ENCODE measurements at regions not wholly inside any gene's neighbourhood (a gene's known extent, or its start where the extent isn't known, plus 50 kb on each side); places are given as distances from the start of the nearest gene placed in this dataset.

DNA sequence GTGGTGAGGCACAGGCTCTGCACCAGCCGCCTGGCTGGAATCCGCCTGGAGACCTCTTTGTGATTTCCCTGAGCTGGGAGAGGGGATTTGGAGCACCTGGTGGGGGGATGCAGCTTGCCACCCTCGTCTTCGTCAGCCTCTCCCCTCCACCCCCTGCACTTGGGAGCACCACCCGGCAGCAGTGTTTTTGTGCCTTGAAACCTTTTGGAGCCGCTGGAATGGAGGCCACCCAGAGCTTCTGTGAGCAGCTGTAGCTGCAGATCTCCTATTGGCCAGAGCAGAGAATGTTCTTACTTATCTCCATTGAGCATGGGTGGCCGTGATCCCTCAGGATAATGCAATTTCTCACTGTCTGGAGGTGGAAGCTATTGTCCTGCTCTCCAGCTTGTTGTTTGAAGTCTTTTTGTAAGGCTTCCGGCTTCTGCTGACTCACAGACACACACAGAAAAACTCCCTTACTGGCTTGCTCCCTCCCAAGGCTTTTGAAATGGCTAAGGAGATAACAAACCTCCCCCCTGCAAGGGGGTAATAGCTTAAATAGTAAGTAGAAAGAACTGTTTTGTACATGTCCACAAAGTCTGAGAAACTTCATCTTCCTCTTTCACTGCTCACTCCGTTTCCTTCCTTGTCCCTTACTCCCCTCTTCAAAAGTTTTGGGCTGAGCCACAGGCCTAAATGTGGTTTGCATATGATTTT is 271.2 kb downstream of the PRL start:
- no peak for DNase-seq

DNA sequence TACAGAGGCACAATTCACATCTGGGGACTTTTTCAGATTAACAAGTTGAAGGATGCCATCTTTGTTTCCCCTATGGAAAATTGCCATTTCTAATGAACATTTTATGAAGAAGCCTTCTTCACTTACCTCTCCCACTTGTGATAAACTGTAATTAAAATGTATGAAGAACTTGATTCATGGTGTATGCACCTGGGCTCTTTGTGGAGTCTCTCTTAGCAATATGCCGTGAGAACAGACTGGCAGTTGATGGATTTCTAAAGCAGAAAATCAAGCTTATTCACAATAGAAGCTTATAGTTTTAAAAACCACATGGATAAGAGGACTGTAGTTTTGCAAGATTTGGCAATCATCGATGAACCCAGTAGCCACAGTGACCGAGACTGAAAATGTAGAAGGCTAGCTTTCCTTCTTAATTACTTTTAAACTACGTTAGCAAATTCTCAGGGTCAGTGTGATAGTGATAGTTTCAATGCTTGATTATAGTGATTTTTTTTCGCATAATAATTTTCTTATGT is 270.6 kb downstream of the PRL start:
- no peak for DNase-seq

DNA sequence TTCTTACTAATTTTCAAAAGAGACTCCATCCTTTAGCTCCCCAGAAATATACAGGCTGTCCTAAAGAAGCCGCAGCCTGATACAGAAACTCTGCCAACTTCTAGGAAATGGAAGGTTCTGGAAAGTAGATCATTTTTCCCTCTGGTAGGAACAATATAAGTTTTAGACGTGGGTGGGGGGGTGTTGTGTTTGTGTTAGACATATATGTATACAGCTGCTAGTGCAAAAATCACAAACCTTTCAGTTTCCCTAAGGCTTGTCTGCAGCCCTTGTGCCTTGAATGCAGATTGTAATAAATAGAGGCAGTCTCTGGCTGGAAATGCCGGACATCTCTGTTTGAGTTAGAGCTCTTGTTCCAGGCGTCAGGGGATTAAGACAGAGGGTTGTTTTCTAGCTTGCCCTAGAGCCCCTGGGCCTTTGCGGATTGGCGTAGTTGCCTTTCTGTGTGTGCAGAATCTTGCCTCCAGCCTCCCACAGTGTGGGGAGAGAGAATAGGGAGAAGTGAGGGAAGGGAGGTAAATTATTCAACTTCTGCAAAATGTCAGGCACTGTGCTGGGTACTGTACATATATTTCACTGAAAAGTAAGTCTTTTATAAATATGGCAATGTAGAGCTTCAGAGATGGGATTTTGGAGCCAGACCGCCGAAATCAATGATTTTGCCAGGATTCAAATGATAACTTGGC is 269.7 kb downstream of the PRL start:
- DNase-seq, result no peak

DNA sequence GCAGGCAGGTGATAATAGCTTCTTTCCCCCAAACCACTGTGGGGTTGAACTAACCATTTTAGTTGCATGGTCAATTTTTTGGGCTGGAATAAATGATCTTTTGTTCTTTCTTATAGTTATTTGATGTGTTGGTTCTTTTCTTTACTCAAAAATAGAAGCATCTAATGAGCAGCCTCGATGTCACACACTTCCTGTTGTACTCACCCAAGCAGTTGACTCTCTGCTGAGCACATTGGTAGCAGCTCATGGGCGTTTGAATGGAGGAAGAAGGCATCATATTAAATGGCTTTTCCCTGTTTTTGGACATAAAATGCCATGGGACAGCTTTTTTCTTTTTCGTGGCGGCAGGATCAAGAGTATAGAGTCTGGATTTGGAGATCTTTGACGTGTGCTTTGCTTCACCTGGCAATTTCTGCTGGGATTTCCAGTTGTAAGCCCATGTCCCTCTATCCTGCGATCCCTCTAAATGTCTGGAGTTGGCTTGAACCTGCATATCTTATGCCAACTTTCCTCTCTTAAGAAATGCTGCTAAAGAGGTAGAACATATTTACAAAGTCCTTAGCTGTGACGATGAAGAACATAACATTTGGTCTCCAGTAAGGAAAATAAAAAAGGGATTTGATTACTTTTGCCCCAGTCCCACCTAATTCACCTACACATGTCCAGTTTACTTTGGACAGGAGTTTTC is 268.3 kb downstream of the PRL start:
- no peak for DNase-seq

DNA sequence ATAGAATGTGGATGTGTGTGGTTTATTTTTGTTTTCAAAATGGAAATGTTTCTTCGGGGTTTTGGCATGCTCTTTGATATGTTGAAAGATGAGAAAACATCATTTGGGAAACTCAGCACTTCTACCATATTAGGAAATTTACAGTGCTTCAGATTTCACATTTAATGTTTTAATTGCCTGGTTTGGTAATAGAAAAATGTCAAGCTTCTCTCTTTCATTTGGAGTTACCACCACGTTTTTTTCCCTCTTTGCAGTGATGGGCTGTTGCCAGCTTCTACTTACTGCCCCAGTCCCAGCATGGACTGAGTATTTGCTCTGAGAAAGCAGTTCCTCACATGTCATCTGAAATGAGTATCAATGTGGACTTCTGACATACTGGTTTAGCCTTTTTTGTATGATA is 267.7 kb downstream of the PRL start:
- DNase-seq, result no peak

DNA sequence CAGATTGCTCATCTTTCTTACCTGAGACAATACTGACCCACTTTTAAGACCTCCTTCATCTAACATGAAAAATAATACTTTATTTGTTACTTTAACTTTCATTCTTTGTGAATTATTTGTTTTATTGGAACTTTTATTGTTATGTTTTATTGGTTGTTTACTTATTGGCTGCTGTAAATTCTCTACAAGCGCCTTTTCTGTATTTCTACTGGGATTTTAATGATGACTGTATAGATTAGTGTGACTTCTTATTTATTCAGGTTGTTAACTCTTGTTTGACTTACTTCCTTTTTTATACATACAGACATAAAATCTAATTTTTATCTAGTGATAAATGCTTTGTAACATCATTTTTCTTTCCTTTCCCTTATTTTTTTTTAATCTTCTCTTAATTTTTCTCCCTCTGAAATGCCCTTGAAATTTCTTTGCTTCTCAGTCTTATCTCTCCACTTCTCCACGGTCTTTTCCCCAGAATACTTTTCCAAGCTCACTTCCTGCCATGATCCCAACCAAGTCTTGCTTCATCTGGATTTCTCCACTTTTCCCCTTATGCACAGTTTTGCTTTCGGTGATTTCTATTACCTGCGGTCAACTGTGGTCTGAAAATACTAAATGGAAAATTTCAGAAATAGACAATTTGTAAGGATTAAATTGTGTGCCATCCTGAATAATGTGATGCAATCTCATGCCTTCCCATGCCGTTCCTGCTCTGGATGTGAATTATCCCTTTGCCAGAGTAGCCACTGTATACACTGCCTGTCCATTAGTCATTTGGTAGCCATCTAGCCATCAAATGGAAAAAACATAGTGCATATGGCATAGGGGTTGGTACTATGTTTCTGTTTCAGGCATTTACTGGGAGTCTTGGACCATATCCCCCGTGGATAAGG is 265.9 kb downstream of the PRL start:
- DNase-seq, result no peak

DNA sequence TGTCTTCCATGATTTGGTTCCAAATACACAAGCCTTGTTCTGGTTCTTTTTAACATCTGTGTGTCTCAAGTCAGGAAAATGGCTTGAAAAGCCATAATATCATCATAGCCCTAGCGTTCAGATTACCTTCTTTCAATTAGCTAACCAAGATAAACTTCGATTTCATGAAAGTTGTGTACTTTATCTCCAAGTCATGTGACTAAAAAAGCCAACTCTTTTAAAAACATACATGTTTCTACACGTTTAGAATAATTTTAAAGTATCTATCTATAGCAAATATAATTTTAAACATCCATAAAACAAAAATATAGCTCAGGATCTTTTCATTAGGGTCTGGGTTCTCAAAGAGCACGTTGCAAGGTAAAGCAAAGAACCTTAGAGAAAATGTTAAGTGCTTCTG is 261.1 kb downstream of the PRL start:
- DNase-seq, result no peak

DNA sequence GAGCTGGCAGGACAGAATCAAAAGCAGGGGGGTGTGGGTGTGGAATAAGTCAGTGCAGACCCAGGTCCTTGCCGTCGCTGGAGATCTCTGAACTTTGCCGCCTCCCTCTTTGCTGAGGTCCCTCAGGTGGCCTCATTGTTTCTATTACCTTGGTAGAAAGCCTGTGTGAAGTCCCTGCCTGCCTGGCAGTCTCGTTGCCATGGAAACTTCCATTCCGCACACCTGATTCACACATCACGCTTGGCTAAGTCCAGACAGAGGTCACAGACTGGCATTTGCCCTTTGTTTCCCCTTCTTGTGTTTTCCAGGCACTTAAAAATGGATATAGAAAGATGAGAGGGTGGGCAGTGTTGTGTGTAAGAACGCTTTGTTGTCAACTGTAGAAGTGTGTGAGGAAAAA is 260.6 kb downstream of the PRL start:
- peak; percentile 91 for DNase-seq

DNA sequence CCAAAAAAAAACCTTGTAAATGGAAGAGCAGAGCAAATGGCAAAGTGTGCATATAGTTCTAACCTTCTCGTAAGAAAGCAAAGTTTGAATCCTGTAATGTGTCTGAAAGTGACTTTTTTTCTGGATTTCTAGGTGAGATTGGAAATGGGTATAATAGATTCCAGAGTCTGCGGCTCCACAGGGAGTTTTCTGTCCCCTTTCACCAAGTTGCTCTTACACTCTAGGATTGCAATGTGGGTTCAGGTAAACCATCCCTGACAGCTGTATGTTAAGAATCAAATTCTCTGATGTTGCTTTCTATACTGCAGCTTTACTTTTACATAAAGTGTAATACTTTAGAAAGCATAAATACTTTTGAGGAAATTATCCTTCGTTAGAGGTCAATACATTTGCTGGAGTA is 260.1 kb downstream of the PRL start:
- no peak for DNase-seq

DNA sequence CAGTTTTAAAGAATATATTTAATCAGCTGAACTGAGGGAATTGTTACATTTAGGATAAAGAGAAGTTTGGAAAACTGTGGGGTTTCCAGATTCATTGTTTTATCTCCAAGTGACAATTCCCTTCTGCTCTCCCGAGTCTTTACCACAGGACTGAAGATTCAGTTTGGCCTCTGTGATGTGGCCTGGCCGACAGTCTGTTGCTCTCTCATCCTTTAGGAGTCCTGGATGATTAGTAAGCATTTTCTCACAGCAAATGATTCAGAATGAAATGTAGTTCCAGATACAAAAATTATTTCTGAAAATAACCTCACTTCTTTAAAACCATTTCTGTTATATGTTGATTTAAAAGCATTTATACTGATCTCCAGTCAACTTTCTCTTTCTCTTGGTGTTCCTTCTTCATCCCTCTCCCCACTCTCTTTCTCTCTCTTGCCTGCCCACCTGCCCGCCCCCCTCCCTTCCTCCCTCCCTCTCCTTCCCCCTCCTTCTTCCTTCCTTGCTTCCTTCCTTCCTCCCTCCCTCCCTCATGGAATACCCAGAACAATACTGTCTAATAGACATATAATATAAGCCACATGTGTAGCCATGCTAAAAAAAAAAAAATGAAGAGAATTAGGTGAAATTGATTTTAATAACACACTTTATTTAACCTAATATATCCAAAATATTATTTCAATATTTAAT is 254.9 kb downstream of the PRL start:
- DNase-seq, result no peak

DNA sequence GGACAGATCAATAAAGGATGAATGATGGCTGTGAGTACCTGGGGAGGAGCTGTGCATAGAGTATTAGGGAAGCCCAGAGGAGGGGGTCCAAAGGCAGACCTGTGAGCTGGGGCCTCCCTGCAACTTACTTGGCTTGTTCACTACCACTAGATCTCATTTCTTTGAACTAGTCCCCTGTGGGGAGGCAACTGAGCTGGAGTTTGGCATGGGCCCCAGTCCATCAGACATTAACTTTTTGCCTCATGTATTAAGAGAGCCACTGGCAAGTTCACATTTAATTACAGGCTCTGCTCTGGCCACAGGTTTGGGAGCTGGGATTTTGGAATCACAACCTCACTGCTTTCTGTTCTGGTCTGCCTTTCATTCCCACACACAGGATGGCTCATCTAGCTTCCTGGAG is 254.1 kb downstream of the PRL start:
- DNase-seq, result no peak

DNA sequence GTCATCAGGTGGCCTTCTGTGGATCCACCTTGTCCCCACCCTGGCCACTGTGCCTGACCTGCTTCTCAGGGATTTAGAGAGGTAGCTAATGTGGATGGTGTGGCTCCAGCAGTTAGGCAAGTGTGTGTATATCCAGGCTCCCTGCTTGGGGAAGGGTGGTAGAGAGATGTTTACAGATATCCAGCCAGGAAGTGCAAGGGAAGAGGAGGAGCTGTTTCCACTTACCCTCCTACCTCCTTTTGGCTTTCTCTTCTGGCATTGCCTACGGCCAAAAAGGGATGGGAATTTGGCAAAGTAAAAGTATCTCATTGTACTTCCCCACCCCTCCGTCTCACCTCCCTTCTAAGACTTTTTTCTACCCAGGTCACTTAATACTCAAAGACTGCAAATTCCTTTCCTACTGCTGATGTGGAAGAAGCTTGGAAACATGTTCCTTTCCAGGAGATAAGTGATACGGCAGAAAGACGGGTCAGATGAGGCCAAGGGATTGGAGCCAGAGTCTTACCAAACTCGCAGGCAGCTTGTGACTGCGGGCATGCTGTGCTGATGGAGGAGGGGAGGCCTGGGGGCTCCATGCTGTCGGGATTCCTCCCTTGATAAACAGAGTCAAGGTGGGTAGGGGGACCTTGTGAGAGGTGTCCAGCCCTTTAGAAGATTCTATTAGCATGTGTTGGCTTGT is 253.4 kb downstream of the PRL start:
- DNase-seq, result no peak

DNA sequence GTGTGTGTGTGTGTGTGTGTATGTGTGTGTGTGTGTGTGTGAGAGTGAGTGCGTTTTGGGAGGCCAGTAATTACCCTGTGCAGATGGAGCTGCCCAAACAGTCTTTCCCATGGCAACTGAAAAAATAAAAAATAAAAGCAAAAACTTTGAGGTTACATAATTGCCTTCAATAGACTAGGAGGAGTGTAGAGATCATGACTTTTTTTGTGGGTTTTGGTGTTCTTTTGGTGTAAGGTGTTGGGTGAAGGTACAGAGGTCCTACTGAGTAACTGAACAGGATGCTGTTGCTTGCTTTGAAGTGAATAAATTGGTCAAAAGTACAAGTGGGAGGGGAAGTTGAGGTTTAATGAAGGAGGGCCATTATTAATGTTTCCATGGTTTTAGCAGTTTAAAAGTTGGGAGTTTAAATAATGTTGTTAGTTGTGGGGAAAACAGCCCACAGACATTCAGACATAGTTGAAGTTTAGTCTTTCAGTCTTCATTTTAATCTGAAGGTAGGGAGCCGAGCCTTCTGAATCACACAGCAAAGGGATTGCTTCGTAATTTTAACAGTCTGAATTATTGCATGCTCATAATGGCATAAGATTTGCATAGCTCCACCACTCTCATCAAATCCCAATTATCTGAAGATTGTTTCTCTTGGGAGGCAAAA is 251.4 kb downstream of the PRL start:
- no peak for DNase-seq

DNA sequence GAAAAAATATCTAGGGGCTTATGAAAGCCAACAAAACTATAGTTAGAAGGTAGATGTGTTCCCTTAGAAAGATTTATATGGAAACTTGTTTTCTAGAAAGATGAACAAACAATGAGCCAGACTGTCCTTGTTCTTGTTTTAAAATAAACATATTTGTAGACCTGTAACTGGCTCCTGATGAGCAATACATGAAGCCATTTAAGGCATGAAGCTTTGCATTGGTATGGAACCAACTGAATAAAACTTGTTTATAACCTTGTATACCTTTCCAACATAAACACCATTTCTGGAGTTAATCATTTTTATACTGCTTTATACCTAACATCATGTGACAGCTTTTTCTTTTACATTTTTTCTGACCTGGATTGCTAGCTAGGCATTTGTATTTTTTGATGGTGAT is 247.8 kb downstream of the PRL start:
- DNase-seq, result no peak

DNA sequence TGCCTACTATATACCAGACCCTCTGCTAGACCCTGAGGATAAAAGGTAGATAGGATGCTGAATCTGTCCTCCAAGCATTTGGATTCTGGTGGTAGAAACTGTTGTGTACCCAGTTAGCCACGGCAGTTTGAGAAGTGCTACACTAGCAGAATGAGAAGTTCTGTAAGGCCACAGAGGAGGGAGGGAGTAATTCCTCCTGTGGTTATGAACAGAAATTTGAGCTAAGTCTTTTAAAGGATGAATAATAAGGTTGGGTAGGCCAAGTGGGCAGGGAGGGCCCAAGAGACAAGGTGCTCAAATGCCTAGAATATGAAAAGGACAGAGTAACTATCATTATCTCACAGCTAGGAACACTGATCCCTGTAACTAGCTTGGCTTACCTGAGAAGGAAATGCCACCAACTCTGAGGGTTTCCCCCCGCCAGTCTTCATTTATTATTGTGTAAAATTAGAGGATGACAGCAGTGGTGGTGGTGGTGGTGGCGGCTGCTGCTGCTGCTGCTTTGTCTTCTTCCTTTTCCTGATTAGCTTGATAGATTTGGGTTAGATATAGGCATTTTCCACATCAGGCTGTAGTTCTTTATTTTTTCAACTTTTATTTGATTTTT is 243.3 kb downstream of the PRL start:
- DNase-seq, result no peak

DNA sequence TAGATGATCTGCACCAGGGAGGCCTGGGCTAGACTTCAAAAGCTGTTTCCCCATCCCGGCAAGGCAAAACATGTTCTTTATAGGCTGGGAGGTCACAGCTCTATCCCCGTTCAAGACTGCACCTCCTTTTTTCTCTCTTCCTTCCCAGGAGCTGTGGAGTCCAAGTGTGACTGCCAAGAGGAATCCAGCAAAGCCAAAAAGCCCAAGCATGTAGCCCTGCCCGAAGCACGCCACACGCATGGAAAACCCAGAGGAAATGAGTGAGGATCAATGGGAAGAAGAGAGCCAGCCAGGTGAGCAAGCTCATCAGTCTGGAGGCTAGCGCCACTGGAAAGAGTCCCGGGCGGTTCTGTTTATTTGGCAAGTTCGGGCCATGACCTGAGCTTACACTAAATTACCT is 240.4 kb downstream of the PRL start:
- DNase-seq, result no peak

DNA sequence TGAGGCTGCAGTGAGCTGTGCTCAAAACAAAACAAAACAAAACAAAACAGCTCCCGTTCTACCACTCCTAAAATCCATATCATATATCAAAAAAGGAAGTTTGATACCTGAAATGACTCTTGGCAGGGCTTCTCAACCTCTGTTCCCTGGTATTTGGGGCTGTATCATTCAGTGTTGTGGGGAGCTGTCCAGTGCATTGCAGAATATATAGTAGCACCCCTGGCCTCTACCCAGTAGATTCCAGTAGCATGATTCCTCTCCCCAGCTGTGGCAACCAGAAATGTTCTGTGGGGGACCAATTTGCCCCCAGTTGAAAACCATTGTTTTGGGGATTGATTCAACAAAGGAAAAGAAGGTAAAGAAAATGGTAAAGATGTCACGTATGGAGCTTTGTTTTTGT is 238.9 kb downstream of the PRL start:
- DNase-seq, result no peak

DNA sequence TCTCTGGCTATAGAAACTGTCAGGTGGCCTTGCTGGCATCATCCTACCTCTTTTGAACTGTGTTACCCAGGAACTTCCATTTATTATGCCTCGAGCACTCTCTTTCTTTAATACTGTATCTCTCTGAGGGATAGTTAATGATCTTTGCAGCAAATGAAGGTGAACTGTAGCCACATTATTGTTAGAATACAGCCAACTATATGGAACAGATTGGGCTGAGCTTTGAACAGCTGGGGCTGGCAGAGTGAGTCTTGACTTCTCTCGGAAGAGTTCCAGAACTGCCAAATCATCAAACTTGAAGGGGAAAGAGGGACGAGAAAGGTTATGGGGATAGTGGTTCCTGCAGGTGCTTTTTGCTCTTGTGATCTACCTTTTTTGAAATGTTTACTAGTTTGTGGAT is 237.7 kb downstream of the PRL start:
- no peak for DNase-seq

DNA sequence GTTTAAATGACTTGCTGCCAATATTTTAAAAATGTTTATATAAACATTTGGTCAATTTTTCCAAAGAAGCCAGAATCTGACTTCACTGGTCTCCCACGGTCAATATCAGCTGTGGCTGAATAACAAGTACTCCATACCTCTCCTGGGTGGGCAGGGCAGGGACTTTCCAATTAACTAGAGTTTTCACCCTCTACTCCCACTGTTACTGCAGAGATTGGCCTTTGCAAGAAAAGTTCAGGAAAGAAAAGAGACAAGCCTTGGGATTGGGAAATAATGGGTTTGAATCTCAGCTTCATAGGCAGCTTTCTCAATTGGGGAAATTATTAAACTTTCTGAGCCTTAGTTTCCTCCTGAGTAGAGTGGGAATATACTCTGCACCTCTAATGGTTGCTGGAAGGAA is 236.9 kb downstream of the PRL start:
- no peak for DNase-seq

DNA sequence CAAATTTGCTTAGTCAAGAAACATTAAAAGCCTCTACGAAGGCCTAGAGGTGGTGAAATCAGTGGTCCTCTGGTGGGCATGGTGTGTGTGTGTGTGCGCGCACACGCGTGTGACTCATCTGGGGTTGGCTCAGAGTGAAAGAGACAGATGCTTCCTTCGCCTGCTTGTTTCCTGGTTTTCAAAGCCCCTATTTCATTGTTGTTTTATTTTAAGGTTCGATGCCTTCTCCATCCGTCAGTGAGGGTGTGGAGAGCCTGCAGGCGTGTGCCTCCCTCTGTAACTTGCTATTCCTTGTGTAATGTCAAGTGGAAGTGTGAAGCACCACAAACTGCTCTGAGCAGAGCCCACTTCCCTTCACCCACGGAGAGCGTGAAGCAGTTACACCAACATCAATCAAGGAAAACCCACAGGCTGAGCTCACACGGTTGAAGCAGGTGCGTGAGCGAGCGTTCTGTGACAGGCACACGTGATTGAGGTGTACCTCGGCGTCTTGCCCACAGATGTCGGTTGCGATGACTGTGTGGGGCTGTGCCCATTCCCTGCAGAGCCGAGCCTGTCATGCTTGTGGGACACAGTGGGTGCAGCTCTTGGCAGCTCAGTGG is 233.9 kb downstream of the PRL start:
- DNase-seq, result no peak
